H1 (cell line): ENCODE measurements at regions not wholly inside any gene's neighbourhood (a gene's known extent, or its start where the extent isn't known, plus 50 kb on each side); places are given as distances from the start of the nearest gene placed in this dataset.

ENCODE experiments used
- CTCF ChIA-PET: fragments of 300-600 bp; sonication (Branson Sonifier 250); formaldehyde crosslinking; loops from one replicate; lab custom pipeline; 2021; ENCODE audit not compliant: partially characterized antibody; lab: Charles Lee
- POLR2A ChIA-PET: fragments of 300-600 bp; sonication (Branson Sonifier 250); formaldehyde crosslinking; loops from one replicate; lab custom pipeline; 2021; ENCODE audit warnings: inconsistent platforms; ENCODE audit not compliant: partially characterized antibody; lab: Charles Lee
- DNase-seq, 2 experiments: peaks; one replicate each; pipeline versions ENCODE4 v3.0.0 to v3.0.0-alpha.2; 2010 to 2022; ENCODE audit warnings: low spot score in 2 of 2, low read depth in 1 of 2, mixed read lengths in 1 of 2
- FAIRE-seq: peaks from 2 replicates; lab custom pipeline; 2011; peaks lifted over from hg19 to GRCh38; lab: Jason Lieb, UNC
- H2AFZ ChIP-seq: 2 replicates; pipeline ENCODE4 v1.8.1; 2012; ENCODE audit warnings: low read length, inconsistent platforms
- H2AK5ac ChIP-seq: 2 replicates; pipeline ENCODE4 v1.6.1; 2013; ENCODE audit warnings: low read depth, low read length
- H2BK120ac ChIP-seq: replicated peaks from 2 replicates; pipeline ENCODE3; 2013; ENCODE audit warnings: low read depth, low read length, inconsistent platforms
- H2BK12ac ChIP-seq: 2 replicates; pipeline ENCODE4 v1.6.1; 2013; ENCODE audit warnings: low read depth, low read length
- H2BK15ac ChIP-seq: 2 replicates; pipeline ENCODE4 v1.6.1; 2013; ENCODE audit warnings: low read length
- H2BK20ac ChIP-seq: 2 replicates; pipeline ENCODE4 v1.6.1; 2013; ENCODE audit warnings: low read length
- H2BK5ac ChIP-seq: 2 replicates; pipeline ENCODE4 v1.6.1; 2013; ENCODE audit warnings: low read depth, low read length
- H3K14ac ChIP-seq: 2 replicates; pipeline ENCODE4 v1.6.1; 2013; ENCODE audit warnings: inconsistent platforms; ENCODE audit not compliant: insufficient read length
- H3K18ac ChIP-seq: 2 replicates; pipeline ENCODE4 v1.6.1; 2013; ENCODE audit warnings: low read length; ENCODE audit errors: extremely low read depth
- H3K23ac ChIP-seq: 2 replicates; pipeline ENCODE4 v1.6.1; 2013; ENCODE audit warnings: inconsistent platforms; ENCODE audit not compliant: insufficient read length
- H3K23me2 ChIP-seq: 2 replicates; pipeline ENCODE4 v1.6.1; 2013; ENCODE audit warnings: low read depth, low read length
- H3K27ac ChIP-seq: 2 replicates; pipeline ENCODE4 v1.6.1; 2011; ENCODE audit warnings: low read depth, low read length, inconsistent platforms
- H3K27me3 ChIP-seq, 4 experiments: replicated peaks in 1 of 4; 1 replicate in 1 of 4; 2 replicates in 3 of 4; pipeline versions ENCODE4 v1.6.1 to v1.8.1; 2011 to 2013; ENCODE audit warnings: low read length in 3 of 4, mild to moderate bottlenecking in 3 of 4, inconsistent platforms in 2 of 4, mixed read lengths in 2 of 4, moderate library complexity in 1 of 4; ENCODE audit not compliant: control insufficient read depth in 3 of 4, insufficient read depth in 3 of 4; ENCODE audit errors: extremely low read depth in 1 of 4
- H3K36me3 ChIP-seq, 4 experiments: 2 replicates each; pipeline versions ENCODE4 v1.6.1 to v1.8.1; 2011 to 2013; ENCODE audit warnings: mild to moderate bottlenecking in 4 of 4, low read length in 3 of 4, moderate library complexity in 2 of 4, control low read depth in 1 of 4, inconsistent platforms in 1 of 4; ENCODE audit not compliant: insufficient read depth in 4 of 4, control insufficient read depth in 2 of 4
- H3K4ac ChIP-seq: replicated peaks from 2 replicates; pipeline ENCODE3; 2013; ENCODE audit warnings: low read length, low read depth, mixed read lengths, inconsistent platforms; ENCODE audit not compliant: insufficient read length
- H3K4me1 ChIP-seq, 4 experiments: replicated peaks in 1 of 4; 1 replicate in 1 of 4; 2 replicates in 3 of 4; pipeline versions ENCODE4 v1.6.1 to v1.8.1; 2011 to 2013; ENCODE audit warnings: low read length in 3 of 4, inconsistent platforms in 2 of 4, mixed read lengths in 1 of 4; ENCODE audit not compliant: insufficient read depth in 4 of 4, control insufficient read depth in 3 of 4
- H3K4me2 ChIP-seq, 2 experiments: 2 replicates each; pipeline versions ENCODE4 v1.6.1 to v1.8.1; 2011 to 2013; ENCODE audit warnings: low read depth in 2 of 2, low read length in 2 of 2, control low read depth in 1 of 2, inconsistent platforms in 1 of 2, mild to moderate bottlenecking in 1 of 2; ENCODE audit not compliant: insufficient read depth in 1 of 2
- H3K4me3 ChIP-seq, 4 experiments: fragments of 200-600, 300-600 bp in 1 of 4; sonication (generic), shearing (Covaris generic), sonication (Bioruptor Twin) in 1 of 4; 2 replicates each; pipeline versions ENCODE4 v1.5.1 to v1.8.1; 2011 to 2016; ENCODE audit warnings: low read length in 4 of 4, low read depth in 3 of 4, control low read depth in 2 of 4, inconsistent platforms in 2 of 4, mild to moderate bottlenecking in 2 of 4, mixed read lengths in 1 of 4, moderate library complexity in 1 of 4; ENCODE audit not compliant: insufficient read depth in 2 of 4; ENCODE audit errors: extremely low read depth in 1 of 4
- H3K56ac ChIP-seq: replicated peaks from 2 replicates; pipeline ENCODE3; 2013; ENCODE audit warnings: low read depth, mild to moderate bottlenecking, mixed read lengths, low read length, inconsistent platforms; ENCODE audit not compliant: insufficient read length
- H3K79me1 ChIP-seq: 2 replicates; pipeline ENCODE4 v1.6.1; 2013; ENCODE audit warnings: low read depth, low read length, control low read depth
- H3K79me2 ChIP-seq, 2 experiments: 2 replicates each; pipeline versions ENCODE4 v1.6.1 to v1.8.1; 2012 to 2013; ENCODE audit warnings: low read length in 2 of 2, mild to moderate bottlenecking in 2 of 2, inconsistent platforms in 1 of 2; ENCODE audit not compliant: insufficient read depth in 2 of 2, control insufficient read depth in 1 of 2
- H3K9ac ChIP-seq, 4 experiments: replicated peaks in 1 of 4; 1 replicate in 1 of 4; 2 replicates in 3 of 4; pipeline versions ENCODE4 v1.6.1 to v1.8.1; 2011 to 2013; ENCODE audit warnings: low read depth in 3 of 4, low read length in 3 of 4, control low read depth in 2 of 4, mild to moderate bottlenecking in 2 of 4, moderate library complexity in 2 of 4, inconsistent platforms in 1 of 4; ENCODE audit errors: extremely low read depth in 1 of 4
- H3K9me3 ChIP-seq, 2 experiments: 2 replicates each; pipeline versions ENCODE4 v1.6.1 to v1.8.1; 2012 to 2013; ENCODE audit warnings: mild to moderate bottlenecking in 2 of 2, moderate library complexity in 2 of 2, control low read depth in 1 of 2, inconsistent platforms in 1 of 2, low read depth in 1 of 2, low read length in 1 of 2, mixed read lengths in 1 of 2; ENCODE audit not compliant: insufficient read depth in 2 of 2
- H4K20me1 ChIP-seq, 2 experiments: replicated peaks in 1 of 2; 2 replicates each; pipeline versions ENCODE3 to v1.8.1; 2011 to 2013; ENCODE audit warnings: inconsistent platforms in 2 of 2, low read length in 2 of 2, mild to moderate bottlenecking in 1 of 2; ENCODE audit not compliant: insufficient read depth in 2 of 2, control insufficient read depth in 1 of 2
- H4K5ac ChIP-seq: 2 replicates; pipeline ENCODE4 v1.6.1; 2013; ENCODE audit warnings: low read length, low read depth, mixed read lengths, inconsistent platforms; ENCODE audit not compliant: insufficient read length
- H4K8ac ChIP-seq: 2 replicates; pipeline ENCODE4 v1.8.0; 2013; ENCODE audit warnings: mild to moderate bottlenecking, moderate library complexity, low read length, inconsistent platforms; ENCODE audit not compliant: insufficient read depth; ENCODE audit errors: extremely low read depth
- H4K91ac ChIP-seq: replicated peaks from 2 replicates; pipeline ENCODE3; 2013; ENCODE audit warnings: low read length, mixed read lengths, inconsistent platforms; ENCODE audit not compliant: insufficient read length
- CHD2 ChIP-seq: IDR thresholded peaks from 2 replicates; pipeline ENCODE4 v1.6.1; 2012; ENCODE audit warnings: low read length, improper control_type of control experiment
- CTCF ChIP-seq, 3 experiments: IDR thresholded peaks; 1 replicate in 2 of 3; 2 replicates in 1 of 3; pipeline versions ENCODE4 v1.5.1 to v1.6.1; 2011; ENCODE audit warnings: low read length in 3 of 3, mild to moderate bottlenecking in 3 of 3, inconsistent platforms in 2 of 3, low read depth in 1 of 3, moderate library complexity in 1 of 3; ENCODE audit not compliant: insufficient read depth in 1 of 3; ENCODE audit errors: control extremely low read depth in 1 of 3
- PHF8 ChIP-seq: fragments of 200-600 bp; sonication (generic); conservative IDR thresholded peaks from 2 replicates; pipeline ENCODE4 v1.7.1; 2012; ENCODE audit warnings: low read depth, mild to moderate bottlenecking, inconsistent platforms, low read length, moderate library complexity
- POLR2A ChIP-seq, 2 experiments: IDR thresholded peaks; 1 replicate in 1 of 2; 2 replicates in 1 of 2; pipeline ENCODE4 v1.6.1; 2011; ENCODE audit warnings: low read depth in 2 of 2, low read length in 2 of 2, mild to moderate bottlenecking in 2 of 2; ENCODE audit errors: control extremely low read depth in 1 of 2
- RAD21 ChIP-seq, 2 experiments: IDR thresholded peaks in 1 of 2; conservative IDR thresholded peaks in 1 of 2; 2 replicates each; pipeline ENCODE4 v1.6.1; 2011; ENCODE audit warnings: low read depth in 2 of 2, low read length in 2 of 2, improper control_type of control experiment in 1 of 2, inconsistent platforms in 1 of 2, mild to moderate bottlenecking in 1 of 2, moderate library complexity in 1 of 2
- RBBP5 ChIP-seq: IDR thresholded peaks from 2 replicates; pipeline ENCODE4 v1.7.1; 2012; ENCODE audit warnings: low read depth, mild to moderate bottlenecking, inconsistent platforms, low read length, moderate library complexity, borderline replicate concordance
- RFX5 ChIP-seq: IDR thresholded peaks from 2 replicates; pipeline ENCODE4 v1.6.1; 2011; ENCODE audit warnings: low read depth, low read length, improper control_type of control experiment, borderline replicate concordance
- RNF2 ChIP-seq: fragments of 200-900, 300-1000 bp; sonication (generic); IDR thresholded peaks from 2 replicates; pipeline ENCODE4 v1.7.1; 2016; ENCODE audit warnings: borderline replicate concordance, low read depth, mild to moderate bottlenecking, antibody characterized with exemption, low read length; ENCODE audit not compliant: poor library complexity, severe bottlenecking; ENCODE audit errors: missing control alignments
- RXRA ChIP-seq: IDR thresholded peaks from 2 replicates; pipeline ENCODE4 v1.6.1; 2011; ENCODE audit warnings: low read depth, mild to moderate bottlenecking, low read length, moderate library complexity; ENCODE audit not compliant: insufficient read depth
- SUZ12 ChIP-seq: fragments of 200-600 bp; sonication (generic); IDR thresholded peaks from 2 replicates; pipeline ENCODE4 v1.6.1; 2012; ENCODE audit warnings: mild to moderate bottlenecking, inconsistent platforms, low read length, moderate library complexity, mixed read lengths
- WGBS, 2 experiments: shearing (Covaris generic) in 1 of 2; methylation state at CpG; one replicate each; pipeline versions ENCODE4 v1.1.6 to v1.1.7; 2013 to 2015; ENCODE audit warnings: low lambda C conversion rate in 2 of 2, mixed read lengths in 2 of 2, inconsistent platforms in 1 of 2, low coverage in 1 of 2, missing lambda C conversion rate in 1 of 2; ENCODE audit not compliant: insufficient replicate concordance in 2 of 2, insufficient coverage in 1 of 2, insufficient read length in 1 of 2; ENCODE audit errors: extremely low coverage in 1 of 2, missing lambda C conversion rate in 1 of 2; 5-methylcytosine and 5-hydroxymethylcytosine counted together

- Histone ChIP-seq H3K4me1 (no peaks in the 10 kb centered on the region), H3K23ac (no peak overlapping the region), H3K9me3 (no peaks in the 10 kb centered on the region), H2BK20ac (no peak overlapping the region), H3K9ac (no peak overlapping the region), H3K14ac (no peak overlapping the region), H3K56ac (no peak overlapping the region), H2AFZ (no peak overlapping the region), H2BK12ac (no peak overlapping the region), H2BK15ac (no peak overlapping the region), H3K79me1 (no peaks in the 10 kb centered on the region), H2AK5ac (no peak overlapping the region), H2BK5ac (no peak overlapping the region), H3K79me2 (no peaks in the 10 kb centered on the region), H3K4me3 (no peak overlapping the region), H4K5ac (no peak overlapping the region), H4K20me1 (no peaks in the 10 kb centered on the region), H3K27ac (no peak overlapping the region), H3K36me3 (no peaks in the 10 kb centered on the region), H3K4ac (no peak overlapping the region), H4K91ac (no peak overlapping the region), H3K18ac (no peak overlapping the region), H3K4me2 (no peak overlapping the region), H3K23me2 (no peaks in the 10 kb centered on the region), H4K8ac (no peak overlapping the region), H2BK120ac (no peak overlapping the region), H3K27me3 (no peaks in the 10 kb centered on the region)
- DNase-seq (no peak), FAIRE-seq (no peak)
- ChIA-PET POLR2A (no interaction called here), CTCF (interaction anchor here (1.0 kb wide), 1 partner anchor 553 kb away, joined by 3 read pairs; no protein-coding TSS in a partner anchor)
- 90% methylated on average over 2 of the region's 2 CpGs; no CpG with 5 or more reads in 1 of the 2 experiments for WGBS, 2 experiments
- TF ChIP-seq RAD21 (IDR thresholded peaks at IDR 0.05 in 1 of 2, conservative IDR thresholded peaks at IDR 0.05 in 1 of 2; ENCODE audit: low read depth in 2 of 2, low read length in 2 of 2) (no peak), CHD2 (no peak), SUZ12 (no peak), RNF2 (no peak), RXRA (no peak), CTCF (IDR thresholded peaks at IDR 0.05; ENCODE audit: control extremely low read depth in 1 of 3, insufficient read depth in 1 of 3, low read depth in 1 of 3, low read length in 3 of 3) (no peak), PHF8 (no peak), RBBP5 (no peak), POLR2A (IDR thresholded peaks at IDR 0.05; ENCODE audit: control extremely low read depth in 1 of 2, low read depth in 2 of 2, low read length in 2 of 2) (no peak), RFX5 (no peak)
Measured at GRCh38 chr7:106729720-106730385, 68.9 kb upstream of the CCDC71L start.
